ENCODE measurements at regions not wholly inside any gene's neighbourhood (a gene's known extent, or its start where the extent isn't known, plus 50 kb on each side); places are given as distances from the start of the nearest gene placed in this dataset.

DNA sequence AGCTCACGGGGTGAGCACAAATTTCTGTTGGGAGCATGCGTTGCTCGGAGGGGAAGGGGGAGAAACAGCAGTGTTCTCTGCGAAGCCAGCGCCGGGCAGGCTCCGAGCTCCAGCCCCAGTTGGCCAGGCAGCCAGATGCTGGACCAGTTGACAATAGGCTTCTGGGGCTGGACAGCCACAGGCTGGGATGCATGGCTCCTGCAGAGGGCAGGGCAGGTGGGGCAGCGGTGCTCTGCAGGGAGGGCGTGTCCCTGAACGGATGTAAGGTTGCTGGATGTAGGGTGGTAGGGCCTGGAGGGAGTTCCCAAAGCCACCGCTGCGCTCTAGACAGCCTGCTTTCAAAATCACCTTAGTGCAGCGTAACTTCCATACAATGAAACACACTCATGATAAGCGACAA lies 574.9 kb downstream of the GLRX3 start:
- TF ChIP-seq CTCF (IDR thresholded peaks at IDR 0.05) (no peak), POLR2A (IDR thresholded peaks at IDR 0.05) (no peak)
